ENCODE measurements at regions not wholly inside any gene's neighbourhood (a gene's known extent, or its start where the extent isn't known, plus 50 kb on each side); places are given as distances from the start of the nearest gene placed in this dataset.
A peak's percentile ranks its signal among the peaks of the same experiment; 100 is the strongest.

- no peaks in the 10 kb centered on the region for H3K36me3 ChIP-seq
- TF ChIP-seq, protein P1, sequence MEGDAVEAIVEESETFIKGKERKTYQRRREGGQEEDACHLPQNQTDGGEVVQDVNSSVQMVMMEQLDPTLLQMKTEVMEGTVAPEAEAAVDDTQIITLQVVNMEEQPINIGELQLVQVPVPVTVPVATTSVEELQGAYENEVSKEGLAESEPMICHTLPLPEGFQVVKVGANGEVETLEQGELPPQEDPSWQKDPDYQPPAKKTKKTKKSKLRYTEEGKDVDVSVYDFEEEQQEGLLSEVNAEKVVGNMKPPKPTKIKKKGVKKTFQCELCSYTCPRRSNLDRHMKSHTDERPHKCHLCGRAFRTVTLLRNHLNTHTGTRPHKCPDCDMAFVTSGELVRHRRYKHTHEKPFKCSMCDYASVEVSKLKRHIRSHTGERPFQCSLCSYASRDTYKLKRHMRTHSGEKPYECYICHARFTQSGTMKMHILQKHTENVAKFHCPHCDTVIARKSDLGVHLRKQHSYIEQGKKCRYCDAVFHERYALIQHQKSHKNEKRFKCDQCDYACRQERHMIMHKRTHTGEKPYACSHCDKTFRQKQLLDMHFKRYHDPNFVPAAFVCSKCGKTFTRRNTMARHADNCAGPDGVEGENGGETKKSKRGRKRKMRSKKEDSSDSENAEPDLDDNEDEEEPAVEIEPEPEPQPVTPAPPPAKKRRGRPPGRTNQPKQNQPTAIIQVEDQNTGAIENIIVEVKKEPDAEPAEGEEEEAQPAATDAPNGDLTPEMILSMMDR (IDR thresholded peaks at IDR 0.05) = no peak
- H3K9me3 ChIP-seq = no peaks in the 10 kb centered on the region
- H3K9ac ChIP-seq (ENCODE audit: low read depth in 2 of 2, low read length in 2 of 2) = no peak overlapping the region
- intact Hi-C loops (cut with DNase I) = loop anchor here (5.0 kb wide), 1 partner anchor 167 kb away; no protein-coding TSS in a partner anchor
- no peak overlapping the region for H3K27ac ChIP-seq
- no peak for DNase-seq
- no peaks in the 10 kb centered on the region for H3K27me3 ChIP-seq
- no peaks in the 10 kb centered on the region for H3K4me1 ChIP-seq
- no peak overlapping the region for H3K4me3 ChIP-seq
Observed at GRCh38 chr7:29754874-29755490, 51.3 kb upstream of the WIPF3 start.

Small RNAs in the stretch of these regions (microRNA-seq; reads per million reads assigned to microRNA genes)
- 13.8 reads per million, percentile 22 among the genes with 10 or more reads in this experiment for gene MIR550A3
